HEK293 (cell line): ENCODE measurements at regions not wholly inside any gene's neighbourhood (a gene's known extent, or its start where the extent isn't known, plus 50 kb on each side); places are given as distances from the start of the nearest gene placed in this dataset.

Source experiments
- CTCF ChIP-seq: fragments of 450-650 bp; formaldehyde crosslinking; IDR thresholded peaks from 2 replicates; pipeline ENCODE4 v1.5.1; 2016; ENCODE audit warnings: missing biosample characterization, missing genetic modification characterization
- ELK4 ChIP-seq: IDR thresholded peaks from 2 replicates; pipeline ENCODE4 v1.6.1; 2011; ENCODE audit warnings: mild to moderate bottlenecking, low read depth, low read length, borderline replicate concordance
- KLF16 ChIP-seq: fragments of 450-650 bp; formaldehyde crosslinking; IDR thresholded peaks from 2 replicates; pipeline ENCODE4 v1.5.1; 2017; ENCODE audit warnings: missing biosample characterization, missing genetic modification characterization
- MZF1 ChIP-seq: fragments of 450-650 bp; formaldehyde crosslinking; IDR thresholded peaks from 2 replicates; pipeline ENCODE4 v1.5.1; 2017; ENCODE audit warnings: missing biosample characterization, missing genetic modification characterization, borderline replicate concordance
- PATZ1 ChIP-seq: fragments of 450-650 bp; formaldehyde crosslinking; IDR thresholded peaks from 2 replicates; pipeline ENCODE4 v1.5.1; 2016; ENCODE audit warnings: missing biosample characterization, missing genetic modification characterization
- REST ChIP-seq: fragments of 450-650 bp; formaldehyde crosslinking; IDR thresholded peaks from 2 replicates; pipeline ENCODE4 v1.5.1; 2016; ENCODE audit warnings: missing biosample characterization, missing genetic modification characterization
- WT1 ChIP-seq: fragments of 450-650 bp; formaldehyde crosslinking; IDR thresholded peaks from 2 replicates; pipeline ENCODE4 v1.5.1; 2016; ENCODE audit warnings: missing biosample characterization, missing genetic modification characterization
- ZBTB11 ChIP-seq: fragments of 450-650 bp; formaldehyde crosslinking; conservative IDR thresholded peaks from 2 replicates; pipeline ENCODE4 v1.5.1; 2016; ENCODE audit warnings: low read depth, missing biosample characterization, missing genetic modification characterization
- ZNF138 ChIP-seq: fragments of 450-650 bp; formaldehyde crosslinking; IDR thresholded peaks from 2 replicates; pipeline ENCODE4 v1.5.1; 2016; ENCODE audit warnings: missing biosample characterization, missing genetic modification characterization, borderline replicate concordance
- ZNF24 ChIP-seq: fragments of 450-650 bp; formaldehyde crosslinking; IDR thresholded peaks from 2 replicates; pipeline ENCODE4 v1.5.1; 2016; ENCODE audit warnings: missing biosample characterization, missing genetic modification characterization
- ZNF292 ChIP-seq: fragments of 450-650 bp; formaldehyde crosslinking; IDR thresholded peaks from 2 replicates; pipeline ENCODE4 v1.5.1; 2016; ENCODE audit warnings: low read depth, missing biosample characterization, missing genetic modification characterization, borderline replicate concordance
- ZNF311 ChIP-seq: fragments of 450-650 bp; formaldehyde crosslinking; IDR thresholded peaks from 2 replicates; pipeline ENCODE4 v1.5.1; 2017; ENCODE audit warnings: missing biosample characterization, missing genetic modification characterization, borderline replicate concordance
- ZNF777 ChIP-seq: fragments of 450-650 bp; formaldehyde crosslinking; IDR thresholded peaks from 2 replicates; pipeline ENCODE4 v1.5.1; 2017; ENCODE audit warnings: missing biosample characterization, missing genetic modification characterization, borderline replicate concordance
- ZNF843 ChIP-seq: fragments of 450-650 bp; formaldehyde crosslinking; IDR thresholded peaks from 2 replicates; pipeline ENCODE4 v1.5.1; 2016; ENCODE audit warnings: missing biosample characterization, missing genetic modification characterization

GRCh38 chr3:103873021-103873420 lies 1438.2 kb downstream of the ZPLD1 start:
- TF ChIP-seq PATZ1 (tag by site-specific recombination) (no peak), ZNF311 (no peak), ZNF24 (tag by site-specific recombination) (no peak), CTCF (tag by site-specific recombination) (no peak), ZNF292 (tag by site-specific recombination) (no peak), MZF1 (no peak), WT1 (tag by site-specific recombination) (no peak), ELK4 (no peak), ZNF777 (tag by site-specific recombination) (no peak), ZNF843 (tag by site-specific recombination) (no peak), ZNF138 (tag by site-specific recombination) (no peak), KLF16 (tag by site-specific recombination) (no peak), ZBTB11 (tag by site-specific recombination) (no peak), REST (tag by site-specific recombination) (no peak)
